H1 (cell line): ENCODE measurements at regions not wholly inside any gene's neighbourhood (a gene's known extent, or its start where the extent isn't known, plus 50 kb on each side); places are given as distances from the start of the nearest gene placed in this dataset.

ENCODE experiments used
- CTCF ChIP-seq, 3 experiments: IDR thresholded peaks; 1 replicate in 2 of 3; 2 replicates in 1 of 3; pipeline versions ENCODE4 v1.5.1 to v1.6.1; 2011; ENCODE audit warnings: low read length in 3 of 3, mild to moderate bottlenecking in 3 of 3, inconsistent platforms in 2 of 3, low read depth in 1 of 3, moderate library complexity in 1 of 3; ENCODE audit not compliant: insufficient read depth in 1 of 3; ENCODE audit errors: control extremely low read depth in 1 of 3
- EP300 ChIP-seq, 2 experiments: IDR thresholded peaks; 1 replicate in 1 of 2; 2 replicates in 1 of 2; pipeline ENCODE4 v1.6.1; 2011 to 2012; ENCODE audit warnings: low read depth in 2 of 2, low read length in 2 of 2, mild to moderate bottlenecking in 2 of 2, borderline replicate concordance in 1 of 2, inconsistent platforms in 1 of 2, moderate library complexity in 1 of 2
- EZH2 ChIP-seq: fragments of 200-600 bp; sonication (generic); IDR thresholded peaks from 2 replicates; pipeline ENCODE4 v1.7.1; 2012; ENCODE audit warnings: low read depth, mild to moderate bottlenecking, moderate library complexity, low read length, inconsistent platforms; ENCODE audit not compliant: severe bottlenecking
- POLR2A ChIP-seq, 2 experiments: IDR thresholded peaks; 1 replicate in 1 of 2; 2 replicates in 1 of 2; pipeline ENCODE4 v1.6.1; 2011; ENCODE audit warnings: low read depth in 2 of 2, low read length in 2 of 2, mild to moderate bottlenecking in 2 of 2; ENCODE audit errors: control extremely low read depth in 1 of 2
- POLR2AphosphoS5 ChIP-seq: IDR thresholded peaks from 2 replicates; pipeline ENCODE4 v1.6.1; 2011; ENCODE audit warnings: low read depth, low read length
- SIN3A ChIP-seq, 2 experiments: IDR thresholded peaks in 1 of 2; conservative IDR thresholded peaks in 1 of 2; 2 replicates each; pipeline ENCODE4 v1.6.1; 2011 to 2012; ENCODE audit warnings: low read length in 2 of 2, improper control_type of control experiment in 1 of 2, low read depth in 1 of 2, mild to moderate bottlenecking in 1 of 2
- SP1 ChIP-seq: IDR thresholded peaks from 2 replicates; pipeline ENCODE4 v1.6.1; 2011; ENCODE audit warnings: low read depth, low read length
- SUZ12 ChIP-seq: fragments of 200-600 bp; sonication (generic); IDR thresholded peaks from 2 replicates; pipeline ENCODE4 v1.6.1; 2012; ENCODE audit warnings: mild to moderate bottlenecking, inconsistent platforms, low read length, moderate library complexity, mixed read lengths
- YY1 ChIP-seq: IDR thresholded peaks from 2 replicates; pipeline ENCODE4 v1.6.1; 2011; ENCODE audit warnings: low read depth, mild to moderate bottlenecking, low read length

GRCh38 chr7:33674804-33675411, 230.4 kb upstream of the BMPER start:
- TF ChIP-seq POLR2AphosphoS5: no peak
- TF ChIP-seq SIN3A (conservative IDR thresholded peaks at IDR 0.05 in 1 of 2, IDR thresholded peaks at IDR 0.05 in 1 of 2; ENCODE audit: low read depth in 1 of 2, low read length in 2 of 2): no peak
- no peak for TF ChIP-seq POLR2A (IDR thresholded peaks at IDR 0.05; ENCODE audit: control extremely low read depth in 1 of 2, low read depth in 2 of 2, low read length in 2 of 2)
- peak; percentile 21 to 27 (median 24) for TF ChIP-seq CTCF (IDR thresholded peaks at IDR 0.05; ENCODE audit: control extremely low read depth in 1 of 3, insufficient read depth in 1 of 3, low read depth in 1 of 3, low read length in 3 of 3)
- TF ChIP-seq EP300 (IDR thresholded peaks at IDR 0.05; ENCODE audit: borderline replicate concordance in 1 of 2, low read depth in 2 of 2, low read length in 2 of 2): no peak
- TF ChIP-seq EZH2: no peak
- no peak for TF ChIP-seq YY1
- no peak for TF ChIP-seq SUZ12
- no peak for TF ChIP-seq SP1
